HTR-8/SVneo (cell line): ENCODE measurements at regions not wholly inside any gene's neighbourhood (a gene's known extent, or its start where the extent isn't known, plus 50 kb on each side); places are given as distances from the start of the nearest gene placed in this dataset.
"Not testable (repeated sequence)": the region's sequence is repeated elsewhere in the genome, so short reads cannot be mapped to it uniquely, and the experiment has no call there.

Source experiments
- DNase-seq: peaks from one replicate; pipeline ENCODE4 v3.0.0; 2011; ENCODE audit warnings: low spot score, mixed read lengths; ENCODE audit not compliant: insufficient read length
- FAIRE-seq: peaks from 2 replicates; lab custom pipeline; 2011; peaks lifted over from hg19 to GRCh38; lab: Jason Lieb, UNC

- DNase-seq = no peak
Measured at GRCh38 chr17:6893382-6894205, 62.1 kb upstream of the TEKT1 start.

GRCh38 chr17:6894206-6894528 is 62.6 kb upstream of the TEKT1 start:
- FAIRE-seq (no peak), DNase-seq (no peak)

More at GRCh38 chr17:6893382-6894205, 62.1 kb upstream of the TEKT1 start:
- FAIRE-seq = no peak

GRCh38 chr17:6901086-6901485 is 69.6 kb upstream of the TEKT1 start:
- DNase-seq (no peak), FAIRE-seq (no peak)

GRCh38 chr17:6903326-6903900 is 71.9 kb upstream of the TEKT1 start:
- DNase-seq (no peak), FAIRE-seq (no peak)

- DNase-seq (no peak), FAIRE-seq (no peak)
Measured at GRCh38 chr17:6908807-6909206, 77.3 kb upstream of the TEKT1 start.

- no peak for FAIRE-seq
- DNase-seq = peak; percentile 47
Measured at GRCh38 chr17:6910987-6911603, 79.6 kb upstream of the TEKT1 start.

- no peak for FAIRE-seq
Measured at GRCh38 chr17:6912110-6913051, 80.9 kb upstream of the TEKT1 start.

GRCh38 chr17:6913608-6914443 is 82.0 kb upstream of the ALOX12 start:
- FAIRE-seq (peak; percentile 48), DNase-seq (peak; percentile 81)

More at GRCh38 chr17:6912110-6913051, 80.9 kb upstream of the TEKT1 start:
- no peak for DNase-seq

GRCh38 chr17:6914711-6915110 is 81.1 kb upstream of the ALOX12 start:
- DNase-seq = no peak
- peak; percentile 49 for FAIRE-seq

GRCh38 chr17:6915620-6916019 is 80.2 kb upstream of the ALOX12 start:
- no peak for DNase-seq
- no peak for FAIRE-seq

GRCh38 chr17:6919158-6919557 is 76.7 kb upstream of the ALOX12 start:
- FAIRE-seq = no peak
- DNase-seq = no peak

GRCh38 chr17:6923385-6923784 is 72.5 kb upstream of the ALOX12 start:
- DNase-seq = no peak
- no peak for FAIRE-seq

GRCh38 chr17:6924208-6924607 is 71.6 kb upstream of the ALOX12 start:
- FAIRE-seq (no peak), DNase-seq (no peak)

GRCh38 chr17:6926667-6927066 is 69.2 kb upstream of the ALOX12 start:
- FAIRE-seq (no peak), DNase-seq (no peak)

GRCh38 chr17:6927290-6928126 is 68.3 kb upstream of the ALOX12 start:
- no peak for FAIRE-seq
- no peak for DNase-seq

GRCh38 chr17:6928193-6928592 is 67.7 kb upstream of the ALOX12 start:
- DNase-seq (no peak), FAIRE-seq (no peak)

GRCh38 chr17:6930749-6931148 is 65.1 kb upstream of the ALOX12 start:
- DNase-seq (no peak), FAIRE-seq (no peak)

- FAIRE-seq, DNase-seq: not testable (repeated sequence)
Measured at GRCh38 chr17:6934544-6934943, 61.3 kb upstream of the ALOX12 start.
